ENCODE measurements at regions not wholly inside any gene's neighbourhood (a gene's known extent, or its start where the extent isn't known, plus 50 kb on each side); places are given as distances from the start of the nearest gene placed in this dataset.

DNA sequence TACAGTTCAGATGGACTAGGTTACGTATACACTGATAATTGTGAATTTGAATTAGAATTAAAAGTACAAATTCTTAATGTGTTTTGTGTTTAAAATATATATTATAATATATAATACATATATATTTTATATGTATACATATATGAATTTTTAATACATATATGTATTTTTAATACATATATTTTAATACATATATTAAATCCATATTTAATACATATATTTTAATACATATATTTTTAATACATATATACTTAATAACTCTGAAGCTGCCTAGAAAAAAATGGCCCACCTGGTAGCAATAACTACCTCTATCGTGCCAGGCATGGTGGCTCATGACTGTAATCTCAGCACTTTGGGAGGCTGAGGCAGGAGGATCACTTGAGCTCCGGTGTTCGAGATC, 179.1 kb upstream of the SAMSN1 start:
- TF ChIP-seq, protein P1, sequence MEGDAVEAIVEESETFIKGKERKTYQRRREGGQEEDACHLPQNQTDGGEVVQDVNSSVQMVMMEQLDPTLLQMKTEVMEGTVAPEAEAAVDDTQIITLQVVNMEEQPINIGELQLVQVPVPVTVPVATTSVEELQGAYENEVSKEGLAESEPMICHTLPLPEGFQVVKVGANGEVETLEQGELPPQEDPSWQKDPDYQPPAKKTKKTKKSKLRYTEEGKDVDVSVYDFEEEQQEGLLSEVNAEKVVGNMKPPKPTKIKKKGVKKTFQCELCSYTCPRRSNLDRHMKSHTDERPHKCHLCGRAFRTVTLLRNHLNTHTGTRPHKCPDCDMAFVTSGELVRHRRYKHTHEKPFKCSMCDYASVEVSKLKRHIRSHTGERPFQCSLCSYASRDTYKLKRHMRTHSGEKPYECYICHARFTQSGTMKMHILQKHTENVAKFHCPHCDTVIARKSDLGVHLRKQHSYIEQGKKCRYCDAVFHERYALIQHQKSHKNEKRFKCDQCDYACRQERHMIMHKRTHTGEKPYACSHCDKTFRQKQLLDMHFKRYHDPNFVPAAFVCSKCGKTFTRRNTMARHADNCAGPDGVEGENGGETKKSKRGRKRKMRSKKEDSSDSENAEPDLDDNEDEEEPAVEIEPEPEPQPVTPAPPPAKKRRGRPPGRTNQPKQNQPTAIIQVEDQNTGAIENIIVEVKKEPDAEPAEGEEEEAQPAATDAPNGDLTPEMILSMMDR (IDR thresholded peaks at IDR 0.05): no peak
- no peak for TF ChIP-seq POLR2AphosphoS5 (IDR thresholded peaks at IDR 0.05; ENCODE audit: low read depth, low read length)
- no peak for TF ChIP-seq NRF1 (IDR thresholded peaks at IDR 0.05; ENCODE audit: low read depth, low read length)

Measured in SK-N-SH (cell line).